ENCODE measurements at regions not wholly inside any gene's neighbourhood (a gene's known extent, or its start where the extent isn't known, plus 50 kb on each side); places are given as distances from the start of the nearest gene placed in this dataset.

DNA sequence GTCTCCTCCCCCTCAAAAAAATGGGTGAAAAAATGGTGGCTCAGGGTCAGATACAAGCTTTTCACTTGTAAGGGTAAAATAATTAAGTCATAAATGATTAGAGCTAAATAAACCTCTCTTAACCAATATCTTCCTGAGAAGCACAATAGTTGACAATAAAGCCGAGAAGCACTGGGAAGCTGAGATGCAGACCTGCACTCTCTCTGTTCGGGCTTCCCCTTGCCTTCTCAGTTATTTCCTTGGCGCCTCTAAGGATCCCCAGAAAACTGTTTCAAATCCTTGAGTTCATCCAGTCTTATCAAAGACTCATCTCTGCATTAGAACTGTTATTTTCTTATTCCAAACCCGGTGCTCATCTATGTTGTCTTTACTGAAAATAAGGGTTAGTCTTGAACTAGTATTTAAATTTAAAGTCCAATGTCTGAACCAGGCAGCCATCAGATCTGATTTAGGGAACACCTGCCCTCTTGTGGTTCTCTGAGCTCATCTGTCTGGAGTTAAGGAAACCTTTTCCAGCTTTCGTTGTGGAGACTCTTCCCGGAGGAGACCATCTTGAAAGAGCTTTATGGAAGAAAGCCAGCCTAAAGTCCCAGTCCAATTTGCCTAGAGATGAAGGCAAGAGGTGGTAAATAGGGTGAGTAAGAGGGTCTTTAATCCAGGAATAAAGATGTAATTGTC, 256.4 kb upstream of the MCTP2 start:
- TF ChIP-seq, protein P1, sequence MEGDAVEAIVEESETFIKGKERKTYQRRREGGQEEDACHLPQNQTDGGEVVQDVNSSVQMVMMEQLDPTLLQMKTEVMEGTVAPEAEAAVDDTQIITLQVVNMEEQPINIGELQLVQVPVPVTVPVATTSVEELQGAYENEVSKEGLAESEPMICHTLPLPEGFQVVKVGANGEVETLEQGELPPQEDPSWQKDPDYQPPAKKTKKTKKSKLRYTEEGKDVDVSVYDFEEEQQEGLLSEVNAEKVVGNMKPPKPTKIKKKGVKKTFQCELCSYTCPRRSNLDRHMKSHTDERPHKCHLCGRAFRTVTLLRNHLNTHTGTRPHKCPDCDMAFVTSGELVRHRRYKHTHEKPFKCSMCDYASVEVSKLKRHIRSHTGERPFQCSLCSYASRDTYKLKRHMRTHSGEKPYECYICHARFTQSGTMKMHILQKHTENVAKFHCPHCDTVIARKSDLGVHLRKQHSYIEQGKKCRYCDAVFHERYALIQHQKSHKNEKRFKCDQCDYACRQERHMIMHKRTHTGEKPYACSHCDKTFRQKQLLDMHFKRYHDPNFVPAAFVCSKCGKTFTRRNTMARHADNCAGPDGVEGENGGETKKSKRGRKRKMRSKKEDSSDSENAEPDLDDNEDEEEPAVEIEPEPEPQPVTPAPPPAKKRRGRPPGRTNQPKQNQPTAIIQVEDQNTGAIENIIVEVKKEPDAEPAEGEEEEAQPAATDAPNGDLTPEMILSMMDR (IDR thresholded peaks at IDR 0.05), result peak in 2 of 3 experiments; percentile 21 to 41
- no peak for TF ChIP-seq POLR2A (IDR thresholded peaks at IDR 0.05)

Measured in testis (tissue), 2 donors.